GM23338 (cell line): ENCODE measurements at regions not wholly inside any gene's neighbourhood (a gene's known extent, or its start where the extent isn't known, plus 50 kb on each side); places are given as distances from the start of the nearest gene placed in this dataset.

Experiments
- ATAC-seq: fragments of 200-7000 bp; cut with Tn5 transposase; 3 replicates; pipeline ENCODE4 v1.9.1; 2020
- DNase-seq: peaks from one replicate; pipeline ENCODE4 v3.0.0-alpha.2; 2015; ENCODE audit warnings: low spot score
- H2AFZ ChIP-seq: fragments of 200-600 bp; sonication (generic); 2 replicates; pipeline ENCODE4 v1.8.0; 2016; ENCODE audit warnings: antibody characterized with exemption, mild to moderate bottlenecking, moderate library complexity
- H3F3A ChIP-seq: fragments of 200-600 bp; sonication (generic); replicated peaks from 2 replicates; pipeline ENCODE4 v1.8.0; 2017; ENCODE audit warnings: antibody characterized with exemption, mixed run types, low read depth
- H3K27ac ChIP-seq: fragments of 200-600 bp; sonication (generic); 2 replicates; pipeline ENCODE4 v1.6.1; 2016; ENCODE audit warnings: low read depth
- H3K27me3 ChIP-seq: fragments of 200-600 bp; sonication (generic); 2 replicates; pipeline ENCODE4 v1.8.0; 2016; ENCODE audit warnings: mild to moderate bottlenecking, mixed run types, moderate library complexity; ENCODE audit not compliant: insufficient read depth
- H3K36me3 ChIP-seq: fragments of 200-600 bp; sonication (generic); 2 replicates; pipeline ENCODE4 v1.8.0; 2016; ENCODE audit warnings: mild to moderate bottlenecking; ENCODE audit not compliant: insufficient read depth
- H3K4me1 ChIP-seq: fragments of 200-600 bp; sonication (generic); 2 replicates; pipeline ENCODE4 v1.8.0; 2016; ENCODE audit warnings: mild to moderate bottlenecking, moderate library complexity; ENCODE audit not compliant: insufficient read depth
- H3K4me2 ChIP-seq: fragments of 200-600 bp; sonication (generic); 2 replicates; pipeline ENCODE4 v1.7.1; 2017; ENCODE audit warnings: mixed run types
- H3K4me3 ChIP-seq: fragments of 200-600 bp; sonication (generic); 2 replicates; pipeline ENCODE4 v1.6.1; 2016; ENCODE audit warnings: mixed run types
- H3K79me2 ChIP-seq: fragments of 200-600 bp; sonication (generic); replicated peaks from 2 replicates; pipeline ENCODE4 v1.8.0; 2017; ENCODE audit warnings: mild to moderate bottlenecking; ENCODE audit not compliant: insufficient read depth
- H3K9me2 ChIP-seq: fragments of 200-600 bp; sonication (generic); 2 replicates; pipeline ENCODE4 v1.8.0; 2017; ENCODE audit not compliant: insufficient read depth
- H4K20me1 ChIP-seq: fragments of 200-600 bp; sonication (generic); replicated peaks from 2 replicates; pipeline ENCODE4 v1.8.0; 2017; ENCODE audit warnings: mild to moderate bottlenecking; ENCODE audit not compliant: insufficient read depth
- H3K27ac Mint-ChIP-seq: 2 replicates; pipeline ENCODE4 v1.8.0; 2020; ENCODE audit warnings: inconsistent platforms, mild to moderate bottlenecking, moderate library complexity, mixed read lengths
- H3K27me3 Mint-ChIP-seq: 3 replicates; pipeline ENCODE4 v1.8.0; 2022; ENCODE audit warnings: low read depth, mild to moderate bottlenecking, moderate library complexity, mixed read lengths, inconsistent platforms; ENCODE audit not compliant: insufficient read depth, poor library complexity
- H3K36me3 Mint-ChIP-seq: 3 replicates; pipeline ENCODE4 v1.8.0; 2021; ENCODE audit warnings: low read depth, mild to moderate bottlenecking, inconsistent platforms, moderate library complexity, mixed read lengths
- H3K4me1 Mint-ChIP-seq: 3 replicates; pipeline ENCODE4 v1.8.0; 2020; ENCODE audit warnings: mild to moderate bottlenecking, inconsistent platforms, mixed read lengths
- H3K4me3 Mint-ChIP-seq: 3 replicates; pipeline ENCODE4 v1.8.0; 2021; ENCODE audit warnings: moderate library complexity, mild to moderate bottlenecking, inconsistent platforms, mixed read lengths
- H3K9me3 Mint-ChIP-seq: 3 replicates; pipeline ENCODE4 v1.8.0; 2020; ENCODE audit warnings: moderate library complexity, mild to moderate bottlenecking, inconsistent platforms, mixed read lengths
- CREB1 ChIP-seq: fragments of 250-450 bp; sonication (Bioruptor Pico); IDR thresholded peaks from 2 replicates; pipeline ENCODE4 v1.5.0; 2020; ENCODE audit warnings: low read depth, mild to moderate bottlenecking, moderate library complexity
- EZH2 ChIP-seq: fragments of 200-600 bp; sonication (generic); IDR thresholded peaks from one replicate; pipeline ENCODE4 v1.8.0; 2017; ENCODE audit warnings: antibody characterized with exemption, mild to moderate bottlenecking, low read depth; ENCODE audit not compliant: unreplicated experiment
- EZH2phosphoT487 ChIP-seq: fragments of 200-600 bp; sonication (generic); IDR thresholded peaks from one replicate; pipeline ENCODE4 v1.8.1; 2018; ENCODE audit warnings: antibody characterized with exemption; ENCODE audit not compliant: unreplicated experiment
- JUNB ChIP-seq: IDR thresholded peaks from one replicate; pipeline ENCODE4 v1.6.1; 2016; ENCODE audit warnings: antibody characterized with exemption; ENCODE audit not compliant: unreplicated experiment
- POLR2AphosphoS5 ChIP-seq: IDR thresholded peaks from 2 replicates; pipeline ENCODE4 v1.6.1; 2016; ENCODE audit warnings: antibody characterized with exemption, low read depth
- STAT1 ChIP-seq: IDR thresholded peaks from one replicate; pipeline ENCODE4 v1.6.1; 2016; ENCODE audit warnings: antibody characterized with exemption; ENCODE audit not compliant: unreplicated experiment
- ZNF114 ChIP-seq: fragments of 250-450 bp; sonication (Bioruptor Pico); IDR thresholded peaks from 2 replicates; pipeline ENCODE4 v1.5.0; 2020; ENCODE audit warnings: mild to moderate bottlenecking, moderate library complexity
- ZNF331 ChIP-seq: fragments of 250-450 bp; sonication (Bioruptor Pico); IDR thresholded peaks from 2 replicates; pipeline ENCODE4 v1.5.0; 2020; ENCODE audit warnings: low read depth, mild to moderate bottlenecking, moderate library complexity
- TF ChIP-seq, protein P1 (sequence below): fragments of 250-450 bp; sonication (Bioruptor Pico); IDR thresholded peaks from 2 replicates; pipeline ENCODE4 v1.5.0; 2020; ENCODE audit warnings: mild to moderate bottlenecking, moderate library complexity
- TF ChIP-seq, protein P2 (sequence below): IDR thresholded peaks from 2 replicates; pipeline ENCODE4 v1.6.1; 2016; ENCODE audit warnings: antibody characterized with exemption
- TF ChIP-seq, protein P3 (sequence below): IDR thresholded peaks from one replicate; pipeline ENCODE4 v1.6.1; 2018; ENCODE audit warnings: antibody characterized with exemption; ENCODE audit not compliant: unreplicated experiment

DNA sequence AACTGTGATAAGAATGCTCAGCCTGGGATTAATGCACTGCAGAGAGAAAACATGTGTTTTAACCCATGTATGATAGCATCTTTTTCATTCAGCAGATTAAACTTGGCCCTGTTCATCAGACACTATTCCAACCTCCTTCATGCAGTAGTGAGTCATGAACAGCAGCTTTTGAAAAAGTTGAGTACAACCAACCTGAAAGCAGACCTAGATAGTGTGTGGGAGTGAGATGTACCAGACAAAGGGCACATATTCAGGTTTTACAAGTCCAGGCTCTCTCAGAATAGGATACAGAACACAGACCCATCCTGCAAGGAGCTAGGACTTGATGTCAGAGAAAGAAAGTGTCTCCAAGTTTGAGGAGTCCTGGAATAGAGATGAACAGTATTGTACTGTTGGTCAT lies 237.3 kb upstream of the STS start (continued):
- TF ChIP-seq, protein P1, sequence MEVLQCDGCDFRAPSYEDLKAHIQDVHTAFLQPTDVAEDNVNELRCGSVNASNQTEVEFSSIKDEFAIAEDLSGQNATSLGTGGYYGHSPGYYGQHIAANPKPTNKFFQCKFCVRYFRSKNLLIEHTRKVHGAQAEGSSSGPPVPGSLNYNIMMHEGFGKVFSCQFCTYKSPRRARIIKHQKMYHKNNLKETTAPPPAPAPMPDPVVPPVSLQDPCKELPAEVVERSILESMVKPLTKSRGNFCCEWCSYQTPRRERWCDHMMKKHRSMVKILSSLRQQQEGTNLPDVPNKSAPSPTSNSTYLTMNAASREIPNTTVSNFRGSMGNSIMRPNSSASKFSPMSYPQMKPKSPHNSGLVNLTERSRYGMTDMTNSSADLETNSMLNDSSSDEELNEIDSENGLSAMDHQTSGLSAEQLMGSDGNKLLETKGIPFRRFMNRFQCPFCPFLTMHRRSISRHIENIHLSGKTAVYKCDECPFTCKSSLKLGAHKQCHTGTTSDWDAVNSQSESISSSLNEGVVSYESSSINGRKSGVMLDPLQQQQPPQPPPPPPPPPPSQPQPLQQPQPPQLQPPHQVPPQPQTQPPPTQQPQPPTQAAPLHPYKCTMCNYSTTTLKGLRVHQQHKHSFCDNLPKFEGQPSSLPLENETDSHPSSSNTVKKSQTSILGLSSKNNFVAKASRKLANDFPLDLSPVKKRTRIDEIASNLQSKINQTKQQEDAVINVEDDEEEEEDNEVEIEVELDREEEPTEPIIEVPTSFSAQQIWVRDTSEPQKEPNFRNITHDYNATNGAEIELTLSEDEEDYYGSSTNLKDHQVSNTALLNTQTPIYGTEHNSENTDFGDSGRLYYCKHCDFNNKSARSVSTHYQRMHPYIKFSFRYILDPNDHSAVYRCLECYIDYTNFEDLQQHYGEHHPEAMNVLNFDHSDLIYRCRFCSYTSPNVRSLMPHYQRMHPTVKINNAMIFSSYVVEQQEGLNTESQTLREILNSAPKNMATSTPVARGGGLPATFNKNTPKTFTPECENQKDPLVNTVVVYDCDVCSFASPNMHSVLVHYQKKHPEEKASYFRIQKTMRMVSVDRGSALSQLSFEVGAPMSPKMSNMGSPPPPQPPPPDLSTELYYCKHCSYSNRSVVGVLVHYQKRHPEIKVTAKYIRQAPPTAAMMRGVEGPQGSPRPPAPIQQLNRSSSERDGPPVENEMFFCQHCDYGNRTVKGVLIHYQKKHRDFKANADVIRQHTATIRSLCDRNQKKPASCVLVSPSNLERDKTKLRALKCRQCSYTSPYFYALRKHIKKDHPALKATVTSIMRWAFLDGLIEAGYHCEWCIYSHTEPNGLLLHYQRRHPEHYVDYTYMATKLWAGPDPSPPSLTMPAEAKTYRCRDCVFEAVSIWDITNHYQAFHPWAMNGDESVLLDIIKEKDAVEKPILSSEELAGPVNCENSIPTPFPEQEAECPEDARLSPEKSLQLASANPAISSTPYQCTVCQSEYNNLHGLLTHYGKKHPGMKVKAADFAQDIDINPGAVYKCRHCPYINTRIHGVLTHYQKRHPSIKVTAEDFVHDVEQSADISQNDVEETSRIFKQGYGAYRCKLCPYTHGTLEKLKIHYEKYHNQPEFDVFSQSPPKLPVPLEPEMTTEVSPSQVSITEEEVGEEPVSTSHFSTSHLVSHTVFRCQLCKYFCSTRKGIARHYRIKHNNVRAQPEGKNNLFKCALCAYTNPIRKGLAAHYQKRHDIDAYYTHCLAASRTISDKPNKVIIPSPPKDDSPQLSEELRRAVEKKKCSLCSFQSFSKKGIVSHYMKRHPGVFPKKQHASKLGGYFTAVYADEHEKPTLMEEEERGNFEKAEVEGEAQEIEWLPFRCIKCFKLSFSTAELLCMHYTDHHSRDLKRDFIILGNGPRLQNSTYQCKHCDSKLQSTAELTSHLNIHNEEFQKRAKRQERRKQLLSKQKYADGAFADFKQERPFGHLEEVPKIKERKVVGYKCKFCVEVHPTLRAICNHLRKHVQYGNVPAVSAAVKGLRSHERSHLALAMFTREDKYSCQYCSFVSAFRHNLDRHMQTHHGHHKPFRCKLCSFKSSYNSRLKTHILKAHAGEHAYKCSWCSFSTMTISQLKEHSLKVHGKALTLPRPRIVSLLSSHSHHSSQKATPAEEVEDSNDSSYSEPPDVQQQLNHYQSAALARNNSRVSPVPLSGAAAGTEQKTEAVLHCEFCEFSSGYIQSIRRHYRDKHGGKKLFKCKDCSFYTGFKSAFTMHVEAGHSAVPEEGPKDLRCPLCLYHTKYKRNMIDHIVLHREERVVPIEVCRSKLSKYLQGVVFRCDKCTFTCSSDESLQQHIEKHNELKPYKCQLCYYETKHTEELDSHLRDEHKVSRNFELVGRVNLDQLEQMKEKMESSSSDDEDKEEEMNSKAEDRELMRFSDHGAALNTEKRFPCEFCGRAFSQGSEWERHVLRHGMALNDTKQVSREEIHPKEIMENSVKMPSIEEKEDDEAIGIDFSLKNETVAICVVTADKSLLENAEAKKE (CRISPR knock-in tag), result no peak
- TF ChIP-seq POLR2AphosphoS5 (no peak), JUNB (no peak), EZH2phosphoT487 (no peak)
- TF ChIP-seq, protein P2, sequence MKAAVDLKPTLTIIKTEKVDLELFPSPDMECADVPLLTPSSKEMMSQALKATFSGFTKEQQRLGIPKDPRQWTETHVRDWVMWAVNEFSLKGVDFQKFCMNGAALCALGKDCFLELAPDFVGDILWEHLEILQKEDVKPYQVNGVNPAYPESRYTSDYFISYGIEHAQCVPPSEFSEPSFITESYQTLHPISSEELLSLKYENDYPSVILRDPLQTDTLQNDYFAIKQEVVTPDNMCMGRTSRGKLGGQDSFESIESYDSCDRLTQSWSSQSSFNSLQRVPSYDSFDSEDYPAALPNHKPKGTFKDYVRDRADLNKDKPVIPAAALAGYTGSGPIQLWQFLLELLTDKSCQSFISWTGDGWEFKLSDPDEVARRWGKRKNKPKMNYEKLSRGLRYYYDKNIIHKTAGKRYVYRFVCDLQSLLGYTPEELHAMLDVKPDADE, result no peak

DNA sequence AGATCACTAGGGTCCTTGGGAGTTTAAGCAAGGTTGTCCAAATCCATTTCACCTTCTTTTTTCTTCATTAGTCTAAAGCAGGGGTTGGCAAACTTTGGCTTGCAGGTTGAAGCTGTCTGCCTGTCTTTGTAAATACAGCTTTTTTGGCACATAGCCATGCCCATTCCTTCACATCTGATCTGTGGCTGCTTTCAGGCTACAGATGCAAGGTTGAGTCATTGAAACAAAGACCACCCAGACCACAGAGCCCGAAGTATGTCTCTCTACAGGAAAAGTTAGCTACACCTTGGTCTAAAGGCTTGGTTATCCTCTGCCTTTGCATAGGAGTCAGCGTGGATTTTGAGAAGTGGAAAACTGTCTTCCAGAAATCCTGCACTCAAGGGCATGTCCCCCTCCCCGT lies 238.1 kb upstream of the STS start:
- no peak for TF ChIP-seq POLR2AphosphoS5
- no peak for TF ChIP-seq STAT1
- TF ChIP-seq, protein P2, result no peak
- TF ChIP-seq EZH2phosphoT487, result no peak
- no peak for TF ChIP-seq CREB1 (CRISPR knock-in tag)
- TF ChIP-seq, protein P3, sequence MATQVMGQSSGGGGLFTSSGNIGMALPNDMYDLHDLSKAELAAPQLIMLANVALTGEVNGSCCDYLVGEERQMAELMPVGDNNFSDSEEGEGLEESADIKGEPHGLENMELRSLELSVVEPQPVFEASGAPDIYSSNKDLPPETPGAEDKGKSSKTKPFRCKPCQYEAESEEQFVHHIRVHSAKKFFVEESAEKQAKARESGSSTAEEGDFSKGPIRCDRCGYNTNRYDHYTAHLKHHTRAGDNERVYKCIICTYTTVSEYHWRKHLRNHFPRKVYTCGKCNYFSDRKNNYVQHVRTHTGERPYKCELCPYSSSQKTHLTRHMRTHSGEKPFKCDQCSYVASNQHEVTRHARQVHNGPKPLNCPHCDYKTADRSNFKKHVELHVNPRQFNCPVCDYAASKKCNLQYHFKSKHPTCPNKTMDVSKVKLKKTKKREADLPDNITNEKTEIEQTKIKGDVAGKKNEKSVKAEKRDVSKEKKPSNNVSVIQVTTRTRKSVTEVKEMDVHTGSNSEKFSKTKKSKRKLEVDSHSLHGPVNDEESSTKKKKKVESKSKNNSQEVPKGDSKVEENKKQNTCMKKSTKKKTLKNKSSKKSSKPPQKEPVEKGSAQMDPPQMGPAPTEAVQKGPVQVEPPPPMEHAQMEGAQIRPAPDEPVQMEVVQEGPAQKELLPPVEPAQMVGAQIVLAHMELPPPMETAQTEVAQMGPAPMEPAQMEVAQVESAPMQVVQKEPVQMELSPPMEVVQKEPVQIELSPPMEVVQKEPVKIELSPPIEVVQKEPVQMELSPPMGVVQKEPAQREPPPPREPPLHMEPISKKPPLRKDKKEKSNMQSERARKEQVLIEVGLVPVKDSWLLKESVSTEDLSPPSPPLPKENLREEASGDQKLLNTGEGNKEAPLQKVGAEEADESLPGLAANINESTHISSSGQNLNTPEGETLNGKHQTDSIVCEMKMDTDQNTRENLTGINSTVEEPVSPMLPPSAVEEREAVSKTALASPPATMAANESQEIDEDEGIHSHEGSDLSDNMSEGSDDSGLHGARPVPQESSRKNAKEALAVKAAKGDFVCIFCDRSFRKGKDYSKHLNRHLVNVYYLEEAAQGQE, result no peak
- TF ChIP-seq EZH2, result no peak
- no peak for TF ChIP-seq ZNF331 (CRISPR knock-in tag)
- no peak for TF ChIP-seq ZNF114 (CRISPR knock-in tag)
- Histone ChIP-seq H4K20me1 (no peaks in the 10 kb centered on the region), H3K27me3 (no peaks in the 10 kb centered on the region), H3K4me2 (no peak overlapping the region), H3K9me2 (no peaks in the 10 kb centered on the region), H3F3A (no peaks in the 10 kb centered on the region), H3K36me3 (no peaks in the 10 kb centered on the region), H2AFZ (no peak overlapping the region), H3K4me3 (no peak overlapping the region), H3K79me2 (no peaks in the 10 kb centered on the region), H3K27ac (no peak overlapping the region), H3K4me1 (no peaks in the 10 kb centered on the region)
- no peaks in the 10 kb centered on the region; the same call in 2 of the 3 replicates for H3K36me3 Mint-ChIP-seq
- DNase-seq (no peak), ATAC-seq (no peak)
- no peaks in the 10 kb centered on the region for H3K9me3 Mint-ChIP-seq
- no peak overlapping the region for H3K27ac Mint-ChIP-seq
- no peaks in the 10 kb centered on the region for H3K27me3 Mint-ChIP-seq
- H3K4me3 Mint-ChIP-seq, result no peak overlapping the region
- H3K4me1 Mint-ChIP-seq, result no peaks in the 10 kb centered on the region
